ENCODE measurements at regions not wholly inside any gene's neighbourhood (a gene's known extent, or its start where the extent isn't known, plus 50 kb on each side); places are given as distances from the start of the nearest gene placed in this dataset.
"Not testable (repeated sequence)": the region's sequence is repeated elsewhere in the genome, so short reads cannot be mapped to it uniquely, and the experiment has no call there.

DNA sequence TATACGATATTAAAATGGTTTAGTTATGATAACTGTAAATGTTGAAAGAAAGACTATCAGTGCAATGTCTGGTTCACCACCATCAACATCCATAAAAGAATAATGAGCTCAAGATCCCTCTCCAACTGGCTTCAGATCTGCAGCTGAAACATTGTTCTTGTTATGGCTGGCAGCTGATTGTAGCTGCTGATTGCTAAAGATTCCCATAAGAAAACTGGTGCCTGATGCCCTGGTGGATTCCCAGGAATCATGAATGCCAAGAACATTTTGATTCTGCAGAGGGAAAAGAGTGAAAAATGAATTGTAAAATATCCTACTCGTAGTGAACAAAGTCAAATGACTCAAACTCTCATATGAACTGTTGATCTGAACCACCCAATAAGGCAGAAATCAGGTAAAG lies 1160.2 kb downstream of the EPHA7 start:
- TF ChIP-seq, protein P1, sequence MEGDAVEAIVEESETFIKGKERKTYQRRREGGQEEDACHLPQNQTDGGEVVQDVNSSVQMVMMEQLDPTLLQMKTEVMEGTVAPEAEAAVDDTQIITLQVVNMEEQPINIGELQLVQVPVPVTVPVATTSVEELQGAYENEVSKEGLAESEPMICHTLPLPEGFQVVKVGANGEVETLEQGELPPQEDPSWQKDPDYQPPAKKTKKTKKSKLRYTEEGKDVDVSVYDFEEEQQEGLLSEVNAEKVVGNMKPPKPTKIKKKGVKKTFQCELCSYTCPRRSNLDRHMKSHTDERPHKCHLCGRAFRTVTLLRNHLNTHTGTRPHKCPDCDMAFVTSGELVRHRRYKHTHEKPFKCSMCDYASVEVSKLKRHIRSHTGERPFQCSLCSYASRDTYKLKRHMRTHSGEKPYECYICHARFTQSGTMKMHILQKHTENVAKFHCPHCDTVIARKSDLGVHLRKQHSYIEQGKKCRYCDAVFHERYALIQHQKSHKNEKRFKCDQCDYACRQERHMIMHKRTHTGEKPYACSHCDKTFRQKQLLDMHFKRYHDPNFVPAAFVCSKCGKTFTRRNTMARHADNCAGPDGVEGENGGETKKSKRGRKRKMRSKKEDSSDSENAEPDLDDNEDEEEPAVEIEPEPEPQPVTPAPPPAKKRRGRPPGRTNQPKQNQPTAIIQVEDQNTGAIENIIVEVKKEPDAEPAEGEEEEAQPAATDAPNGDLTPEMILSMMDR (IDR thresholded peaks at IDR 0.05; ENCODE audit: borderline replicate concordance, insufficient read depth, low read depth, low read length): no peak
- H3K4me3 ChIP-seq (ENCODE audit: low read depth, low read length): no peak overlapping the region

DNA sequence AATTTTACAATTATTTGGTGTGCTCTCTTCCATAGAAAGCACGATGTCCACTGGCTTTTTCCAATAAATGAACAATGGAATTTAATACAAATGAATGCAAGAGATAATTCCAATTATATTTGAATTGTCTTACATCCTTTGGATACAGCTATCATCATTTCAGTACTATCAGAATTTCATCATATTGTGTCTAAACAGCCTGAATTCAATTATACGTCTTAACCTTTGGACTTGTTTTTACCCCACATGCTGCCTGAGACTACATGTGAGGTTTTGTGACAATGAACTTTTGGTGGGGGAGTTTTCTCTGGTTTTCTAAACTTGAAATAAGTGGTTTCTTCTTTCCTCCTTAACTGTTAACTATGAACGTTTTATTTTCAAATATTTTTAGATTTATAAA lies 1176.0 kb downstream of the EPHA7 start:
- no peak overlapping the region for H3K4me3 ChIP-seq (ENCODE audit: low read depth, low read length)
- TF ChIP-seq, protein P1 (IDR thresholded peaks at IDR 0.05; ENCODE audit: borderline replicate concordance, insufficient read depth, low read depth, low read length): no peak

DNA sequence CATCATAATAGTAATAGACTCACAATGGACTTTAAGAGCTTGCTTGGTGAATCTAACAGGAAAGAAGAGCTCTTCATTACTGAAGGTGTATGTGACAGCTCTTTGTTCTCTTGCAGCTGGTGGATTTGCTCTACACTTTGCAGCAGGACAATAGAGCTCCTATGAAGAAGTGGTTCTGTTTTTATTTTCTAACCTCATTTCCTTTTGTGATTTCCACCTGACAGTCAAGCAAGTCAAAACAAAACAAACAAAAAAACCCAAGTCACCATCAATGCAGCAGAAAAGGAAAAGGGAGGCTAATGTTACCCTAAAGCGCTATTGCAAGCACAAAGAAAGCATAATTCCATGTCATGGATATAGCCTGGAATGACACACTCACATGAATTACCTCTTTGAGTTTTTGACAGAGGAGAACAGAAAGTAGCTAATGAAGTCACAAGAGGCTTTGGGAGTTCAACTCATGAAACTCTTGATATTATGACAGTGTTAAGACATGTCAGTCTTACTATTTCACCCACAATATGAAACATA lies 1188.1 kb downstream of the EPHA7 start:
- H3K4me3 ChIP-seq (ENCODE audit: low read depth, low read length): no peak overlapping the region
- TF ChIP-seq, protein P1 (IDR thresholded peaks at IDR 0.05; ENCODE audit: borderline replicate concordance, insufficient read depth, low read depth, low read length): no peak

DNA sequence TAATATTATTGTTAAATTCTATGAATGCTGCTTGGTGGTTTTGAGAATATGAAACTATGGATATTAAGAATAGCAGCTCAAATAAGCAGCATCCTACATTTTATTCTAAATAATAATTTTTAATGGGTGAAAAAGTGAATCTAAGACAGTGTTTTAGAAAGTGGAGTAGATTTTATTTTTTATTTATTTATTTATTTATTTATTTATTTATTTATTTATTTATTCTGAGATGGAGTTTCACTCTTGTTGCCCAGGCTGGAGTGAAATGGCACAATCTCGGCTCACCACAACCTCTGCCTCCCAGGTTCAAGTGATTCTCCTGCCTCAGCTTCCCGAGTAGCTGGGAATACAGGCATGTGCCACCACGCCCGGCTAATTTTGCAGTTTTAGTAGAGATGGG lies 1199.4 kb downstream of the EPHA7 start:
- H3K4me3 ChIP-seq (ENCODE audit: low read depth, low read length): not testable (repeated sequence)

DNA sequence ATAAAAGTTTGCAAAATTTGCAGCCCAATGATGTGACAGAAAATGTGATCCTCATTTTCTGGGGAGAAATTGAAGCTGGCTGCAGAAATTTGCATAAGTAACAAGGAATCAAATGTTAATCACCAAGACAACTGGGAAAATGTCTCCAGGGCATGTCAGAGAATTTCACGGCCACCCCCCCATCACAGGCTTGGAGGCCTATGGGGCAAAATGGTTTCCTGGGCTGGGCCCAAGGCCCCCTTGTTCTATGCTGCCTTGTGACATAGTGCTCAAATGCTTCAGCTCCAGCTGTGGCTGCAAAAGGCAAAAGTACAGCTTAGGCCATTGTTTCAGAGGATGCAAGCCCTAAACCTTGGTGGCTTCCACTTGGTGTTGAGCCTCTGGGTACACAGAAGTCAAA lies 1202.6 kb downstream of the EPHA7 start:
- TF ChIP-seq, protein P1 (IDR thresholded peaks at IDR 0.05; ENCODE audit: borderline replicate concordance, insufficient read depth, low read depth, low read length): no peak
- H3K4me3 ChIP-seq (ENCODE audit: low read depth, low read length): no peak overlapping the region

DNA sequence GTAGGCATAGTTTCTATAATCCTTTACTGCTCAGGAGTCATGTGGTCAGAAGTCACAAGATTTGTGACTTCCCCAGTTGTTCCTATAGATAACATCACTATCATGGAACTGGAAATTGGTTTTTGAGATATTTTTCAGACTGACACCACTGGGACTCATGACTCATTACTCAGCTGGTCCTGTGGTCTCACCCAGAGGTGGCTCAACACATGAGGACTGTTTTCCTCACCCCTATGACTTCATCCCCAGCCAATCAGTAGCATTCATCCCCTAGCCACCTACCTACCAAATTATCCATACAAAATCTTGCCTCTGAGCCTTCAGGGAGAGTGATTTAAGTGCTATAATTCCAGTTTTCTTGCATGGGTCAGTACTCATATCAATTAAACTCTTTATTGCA lies 1217.7 kb downstream of the EPHA7 start:
- TF ChIP-seq, protein P1 (IDR thresholded peaks at IDR 0.05; ENCODE audit: borderline replicate concordance, insufficient read depth, low read depth, low read length): no peak
- no peak overlapping the region for H3K4me3 ChIP-seq (ENCODE audit: low read depth, low read length)

DNA sequence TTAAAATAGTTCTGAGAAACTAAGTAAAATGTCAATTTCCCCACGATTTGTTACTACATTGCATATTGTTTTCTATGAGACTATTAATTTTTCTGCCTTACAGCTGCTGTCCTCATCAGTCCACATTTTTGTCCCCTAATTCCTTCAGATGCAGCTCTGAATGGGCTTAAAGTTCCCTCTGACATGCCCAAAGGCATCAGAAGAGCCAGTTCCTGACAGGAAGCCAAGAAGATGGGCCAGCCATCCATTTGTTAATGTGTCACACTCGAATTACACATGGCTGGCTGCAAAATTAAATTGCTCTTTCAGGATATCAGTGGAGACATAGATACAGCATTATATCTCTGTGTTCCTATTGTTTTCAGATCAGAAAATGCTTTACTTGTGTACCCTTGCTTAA lies 1223.0 kb downstream of the EPHA7 start:
- TF ChIP-seq, protein P1 (IDR thresholded peaks at IDR 0.05; ENCODE audit: borderline replicate concordance, insufficient read depth, low read depth, low read length): no peak
- no peak overlapping the region for H3K4me3 ChIP-seq (ENCODE audit: low read depth, low read length)

DNA sequence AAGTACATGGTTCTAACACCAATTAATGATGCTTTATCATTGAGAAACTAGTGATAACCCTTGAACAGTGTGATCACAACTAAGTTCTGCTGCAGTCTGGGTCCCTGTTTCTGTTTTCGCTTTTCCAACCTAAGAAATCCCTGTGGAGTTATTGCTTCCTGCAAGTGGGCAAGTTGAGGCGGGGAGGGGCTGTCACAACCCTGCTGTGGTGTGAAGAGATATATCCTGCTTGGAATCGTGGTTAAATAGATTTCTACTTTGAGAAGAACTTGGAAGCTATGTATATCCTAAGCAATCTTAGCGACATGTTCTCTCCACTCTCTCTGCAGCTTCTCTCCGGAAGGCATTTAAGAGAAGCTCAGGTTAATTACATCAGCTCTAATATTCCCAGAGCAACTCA lies 1223.6 kb downstream of the EPHA7 start:
- TF ChIP-seq, protein P1 (IDR thresholded peaks at IDR 0.05; ENCODE audit: borderline replicate concordance, insufficient read depth, low read depth, low read length): no peak
- H3K4me3 ChIP-seq (ENCODE audit: low read depth, low read length): no peak overlapping the region

All from GM12875 (cell line).